ENCODE measurements at regions not wholly inside any gene's neighbourhood (a gene's known extent, or its start where the extent isn't known, plus 50 kb on each side); places are given as distances from the start of the nearest gene placed in this dataset.

DNA sequence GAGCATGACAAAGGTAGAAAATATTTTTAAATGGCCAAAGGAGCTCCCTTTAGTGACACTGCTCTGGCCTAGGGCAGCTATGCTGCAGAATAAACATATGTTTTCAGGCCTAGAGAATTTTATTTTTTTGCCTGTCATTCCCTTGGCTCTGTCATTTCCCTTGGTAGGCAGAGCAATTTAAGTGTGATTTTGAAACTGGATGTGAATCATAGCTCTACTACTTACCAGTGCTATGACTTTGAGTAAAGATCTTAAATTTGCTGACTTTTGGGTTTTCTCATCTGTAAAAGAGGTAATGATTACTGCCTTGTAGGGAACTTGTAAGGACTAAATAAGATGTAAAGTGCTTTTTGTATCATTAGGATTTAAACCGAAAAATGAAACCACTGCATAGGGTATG, 189.0 kb upstream of the ZRANB2 start:
- TF ChIP-seq CTCF (IDR thresholded peaks at IDR 0.05): no peak
- no peak for TF ChIP-seq EP300 (IDR thresholded peaks at IDR 0.05)
- TF ChIP-seq POLR2AphosphoS5 (IDR thresholded peaks at IDR 0.05): no peak
- TF ChIP-seq POLR2A (IDR thresholded peaks at IDR 0.05): no peak
